ENCODE measurements at regions not wholly inside any gene's neighbourhood (a gene's known extent, or its start where the extent isn't known, plus 50 kb on each side); places are given as distances from the start of the nearest gene placed in this dataset.

DNA sequence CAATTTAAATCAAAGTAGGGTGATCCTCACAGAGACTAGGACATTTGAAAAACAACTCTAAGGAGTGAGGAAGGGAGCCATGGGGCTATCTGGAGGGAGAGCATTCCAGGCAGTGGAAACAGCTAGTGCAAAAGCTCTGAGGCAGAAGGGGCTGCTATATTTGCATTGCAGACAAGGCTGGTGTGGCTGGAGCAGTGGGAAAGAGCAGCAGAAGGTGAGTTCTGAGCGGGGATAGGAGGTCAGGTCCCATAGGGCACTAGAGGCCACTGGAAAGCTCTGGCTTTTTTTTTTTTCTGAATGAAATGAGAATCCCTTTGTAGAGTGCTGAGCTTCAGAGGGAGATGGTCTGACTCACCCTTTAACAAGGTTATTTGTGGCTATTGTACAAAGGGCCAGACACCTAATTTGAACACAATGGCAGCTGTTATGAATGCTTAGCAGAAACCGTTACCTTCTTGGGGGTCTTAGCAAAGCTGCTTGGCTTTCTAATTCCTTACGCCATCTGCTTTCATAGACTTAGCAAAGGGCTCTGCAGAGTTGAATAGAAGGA, 291.6 kb downstream of the BUD13 start:
- WGBS, result 70% methylated on average over 3 of the region's 3 CpGs
- Histone ChIP-seq H3K4me1 (ENCODE audit: control insufficient read depth in 2 of 2, insufficient read depth in 2 of 2, low read length in 2 of 2) (no peaks in the 10 kb centered on the region), H3K4me3 (ENCODE audit: low read length in 2 of 2) (no peak overlapping the region), H3K36me3 (ENCODE audit: control insufficient read depth in 2 of 2, insufficient read depth in 2 of 2, low read length in 1 of 2) (no peaks in the 10 kb centered on the region), H3K9me3 (ENCODE audit: control insufficient read depth in 2 of 2, insufficient read depth in 1 of 2, low read length in 1 of 2) (no peaks in the 10 kb centered on the region), H3K27me3 (ENCODE audit: control insufficient read depth in 2 of 2, insufficient read depth in 1 of 2, low read length in 1 of 2) (no peaks in the 10 kb centered on the region), H3K27ac (ENCODE audit: low read depth in 1 of 2, low read length in 1 of 2) (no peak overlapping the region)
- no peak for DNase-seq (ENCODE audit: low read depth in 6 of 9, low spot score in 9 of 9)

DNA sequence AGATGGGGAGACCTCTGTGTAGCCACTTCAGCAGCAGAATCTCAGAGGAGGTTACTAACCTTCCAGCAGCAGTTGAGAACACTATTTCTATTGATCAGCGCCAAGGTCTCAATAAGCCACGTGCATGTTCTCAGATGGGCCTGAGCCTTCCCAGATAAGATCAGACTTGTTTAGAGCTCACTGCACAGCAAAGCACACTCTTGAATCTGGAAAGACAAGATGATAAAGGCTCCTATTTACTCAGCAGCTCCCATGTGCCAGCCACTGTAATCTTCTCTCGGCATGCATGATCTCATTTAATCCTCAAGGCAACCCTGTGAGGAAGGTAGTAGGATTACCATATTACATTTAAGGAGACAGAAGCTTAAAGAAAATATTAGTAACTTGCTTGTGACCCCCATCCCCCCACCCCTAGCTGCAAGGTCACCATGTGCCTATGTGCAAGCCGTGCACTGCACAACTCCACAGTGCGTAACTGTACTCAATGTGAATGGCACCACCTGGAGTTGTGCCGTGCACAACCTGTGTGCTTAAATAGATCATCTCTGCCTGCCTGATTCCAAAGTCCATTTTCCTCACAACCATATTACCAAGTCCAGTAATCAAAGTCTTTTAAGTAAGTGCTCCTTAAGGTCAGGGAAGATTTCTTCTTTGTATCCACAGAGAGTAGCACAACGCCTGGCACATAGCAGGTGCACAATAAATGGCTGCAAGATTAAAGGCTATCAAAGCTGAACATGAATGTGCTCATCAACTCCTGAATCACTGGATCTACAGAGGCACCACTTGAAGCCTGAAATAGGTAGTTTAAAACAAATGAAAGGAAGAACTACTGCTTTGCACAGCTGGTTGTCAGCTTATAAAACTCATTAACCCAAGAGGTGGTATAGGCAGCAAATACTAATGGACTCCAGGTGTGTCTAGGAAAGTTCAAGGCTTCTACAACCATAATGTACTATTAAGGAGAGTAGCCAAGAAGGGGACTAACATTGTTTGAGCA, 293.8 kb downstream of the BUD13 start:
- no peaks in the 10 kb centered on the region for H3K9me3 ChIP-seq (ENCODE audit: control insufficient read depth in 2 of 2, insufficient read depth in 1 of 2, low read length in 1 of 2)
- H3K4me1 ChIP-seq (ENCODE audit: control insufficient read depth in 2 of 2, insufficient read depth in 2 of 2, low read length in 2 of 2), result no peaks in the 10 kb centered on the region
- H3K36me3 ChIP-seq (ENCODE audit: control insufficient read depth in 2 of 2, insufficient read depth in 2 of 2, low read length in 1 of 2), result no peaks in the 10 kb centered on the region
- WGBS, result 89% methylated on average over 7 of the region's 7 CpGs
- no peak for DNase-seq (ENCODE audit: low read depth in 6 of 9, low spot score in 9 of 9)
- H3K27ac ChIP-seq (ENCODE audit: low read depth in 1 of 2, low read length in 1 of 2), result no peak overlapping the region
- peaks cover 0 to under 1% of the 10 kb centered on the region in 2 donors for H3K27me3 ChIP-seq (ENCODE audit: control insufficient read depth in 2 of 2, insufficient read depth in 1 of 2, low read length in 1 of 2)
- no peak overlapping the region for H3K4me3 ChIP-seq (ENCODE audit: low read length in 2 of 2)

- DNase-seq (ENCODE audit: low read depth in 6 of 9, low spot score in 9 of 9), result no peak
- Histone ChIP-seq H3K27me3 (ENCODE audit: control insufficient read depth in 2 of 2, insufficient read depth in 1 of 2, low read length in 1 of 2) (peaks cover 0 to 3% of the 10 kb centered on the region in 2 donors), H3K36me3 (ENCODE audit: control insufficient read depth in 2 of 2, insufficient read depth in 2 of 2, low read length in 1 of 2) (no peaks in the 10 kb centered on the region), H3K4me3 (ENCODE audit: low read length in 2 of 2) (no peak overlapping the region), H3K4me1 (ENCODE audit: control insufficient read depth in 2 of 2, insufficient read depth in 2 of 2, low read length in 2 of 2) (no peaks in the 10 kb centered on the region), H3K27ac (ENCODE audit: low read depth in 1 of 2, low read length in 1 of 2) (no peak overlapping the region), H3K9me3 (ENCODE audit: control insufficient read depth in 2 of 2, insufficient read depth in 1 of 2, low read length in 1 of 2) (no peaks in the 10 kb centered on the region)
- WGBS, result 84% methylated on average over 8 of the region's 8 CpGs
Measured at GRCh38 chr11:116478205-116478604, 294.6 kb downstream of the BUD13 start.

- no peak overlapping the region for H3K27ac ChIP-seq (ENCODE audit: low read depth in 1 of 2, low read length in 1 of 2)
- H3K36me3 ChIP-seq (ENCODE audit: control insufficient read depth in 2 of 2, insufficient read depth in 2 of 2, low read length in 1 of 2), result no peaks in the 10 kb centered on the region
- 35% methylated on average over 3 of the region's 3 CpGs for WGBS
Measured at GRCh38 chr11:116473790-116474346, 298.9 kb downstream of the BUD13 start.

DNA sequence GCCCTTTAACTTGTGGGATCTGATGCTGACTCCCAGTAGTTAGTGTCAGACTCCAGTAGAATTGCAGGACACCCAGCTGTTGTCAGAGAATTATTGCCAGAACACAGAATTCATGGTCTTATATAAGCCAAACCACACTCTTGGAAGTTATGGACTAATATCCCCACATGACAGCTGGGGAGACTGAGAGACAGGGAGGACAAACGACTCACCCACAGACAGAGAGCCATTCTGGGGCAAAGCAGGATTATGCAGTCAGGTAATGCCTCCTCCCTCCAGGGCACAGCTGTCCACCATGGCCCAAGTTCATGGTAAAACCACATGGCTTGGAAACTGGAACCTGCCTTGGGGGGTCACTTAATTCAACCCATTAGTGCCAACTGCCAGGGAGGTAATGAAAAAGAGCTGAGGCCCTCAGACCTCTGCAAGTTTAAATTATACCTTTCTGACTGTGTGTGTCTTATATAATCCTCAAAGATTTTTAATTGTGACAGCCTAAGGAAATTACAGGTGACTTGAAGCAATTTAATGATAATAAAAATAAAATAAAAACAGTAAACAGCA, 299.5 kb downstream of the BUD13 start:
- DNase-seq (ENCODE audit: low read depth in 6 of 9, low spot score in 9 of 9), result no peak
- Histone ChIP-seq H3K4me1 (ENCODE audit: control insufficient read depth in 2 of 2, insufficient read depth in 2 of 2, low read length in 2 of 2) (no peaks in the 10 kb centered on the region), H3K9me3 (ENCODE audit: control insufficient read depth in 2 of 2, insufficient read depth in 1 of 2, low read length in 1 of 2) (no peaks in the 10 kb centered on the region), H3K27ac (ENCODE audit: low read depth in 1 of 2, low read length in 1 of 2) (no peak overlapping the region), H3K36me3 (ENCODE audit: control insufficient read depth in 2 of 2, insufficient read depth in 2 of 2, low read length in 1 of 2) (no peaks in the 10 kb centered on the region), H3K27me3 (ENCODE audit: control insufficient read depth in 2 of 2, insufficient read depth in 1 of 2, low read length in 1 of 2) (peaks cover 0 to 3% of the 10 kb centered on the region in 2 donors), H3K4me3 (ENCODE audit: low read length in 2 of 2) (no peak overlapping the region)
- WGBS, result 28% methylated on average over 1 of the region's 1 CpG

More at GRCh38 chr11:116473790-116474346, 298.9 kb downstream of the BUD13 start:
- DNase-seq (ENCODE audit: low read depth in 6 of 9, low spot score in 9 of 9), result no peak
- Histone ChIP-seq H3K27me3 (ENCODE audit: control insufficient read depth in 2 of 2, insufficient read depth in 1 of 2, low read length in 1 of 2) (peaks cover 0 to 3% of the 10 kb centered on the region in 2 donors), H3K4me1 (ENCODE audit: control insufficient read depth in 2 of 2, insufficient read depth in 2 of 2, low read length in 2 of 2) (no peaks in the 10 kb centered on the region), H3K9me3 (ENCODE audit: control insufficient read depth in 2 of 2, insufficient read depth in 1 of 2, low read length in 1 of 2) (no peaks in the 10 kb centered on the region), H3K4me3 (ENCODE audit: low read length in 2 of 2) (no peak overlapping the region)

DNA sequence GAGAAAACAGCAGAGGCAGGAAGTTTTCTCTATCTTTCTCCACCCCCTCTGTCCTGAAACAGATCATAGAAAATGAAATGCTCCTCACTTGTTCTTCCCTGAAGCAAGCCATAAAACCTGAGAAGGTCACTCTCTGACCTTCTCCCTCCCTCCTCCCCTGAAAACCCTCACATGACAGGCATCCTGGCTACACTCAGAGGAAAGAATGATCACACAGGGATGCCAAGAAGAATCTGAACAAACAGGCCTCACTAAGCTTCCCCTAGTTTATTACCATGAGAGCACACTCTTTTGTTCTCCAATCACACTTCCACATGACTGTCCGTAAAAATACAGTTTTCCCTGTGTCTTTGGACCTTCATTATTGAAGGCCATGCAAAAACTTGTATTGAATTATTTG, 300.1 kb downstream of the BUD13 start:
- H3K4me3 ChIP-seq (ENCODE audit: low read length in 2 of 2), result no peak overlapping the region
- H3K36me3 ChIP-seq (ENCODE audit: control insufficient read depth in 2 of 2, insufficient read depth in 2 of 2, low read length in 1 of 2), result no peaks in the 10 kb centered on the region
- no peaks in the 10 kb centered on the region for H3K4me1 ChIP-seq (ENCODE audit: control insufficient read depth in 2 of 2, insufficient read depth in 2 of 2, low read length in 2 of 2)
- H3K9me3 ChIP-seq (ENCODE audit: control insufficient read depth in 2 of 2, insufficient read depth in 1 of 2, low read length in 1 of 2), result no peaks in the 10 kb centered on the region
- H3K27me3 ChIP-seq (ENCODE audit: control insufficient read depth in 2 of 2, insufficient read depth in 1 of 2, low read length in 1 of 2), result peaks cover 0 to 3% of the 10 kb centered on the region in 2 donors
- no peak for DNase-seq (ENCODE audit: low read depth in 6 of 9, low spot score in 9 of 9)
- 66% methylated on average over 1 of the region's 1 CpG for WGBS
- H3K27ac ChIP-seq (ENCODE audit: low read depth in 1 of 2, low read length in 1 of 2), result no peak overlapping the region

GRCh38 chr11:116471608-116472256, 301.1 kb downstream of the BUD13 start:
- Histone ChIP-seq H3K27me3 (ENCODE audit: control insufficient read depth in 2 of 2, insufficient read depth in 1 of 2, low read length in 1 of 2) (peaks cover 0 to 3% of the 10 kb centered on the region in 2 donors), H3K4me3 (ENCODE audit: low read length in 2 of 2) (no peak overlapping the region), H3K4me1 (ENCODE audit: control insufficient read depth in 2 of 2, insufficient read depth in 2 of 2, low read length in 2 of 2) (no peaks in the 10 kb centered on the region), H3K9me3 (ENCODE audit: control insufficient read depth in 2 of 2, insufficient read depth in 1 of 2, low read length in 1 of 2) (no peaks in the 10 kb centered on the region), H3K27ac (ENCODE audit: low read depth in 1 of 2, low read length in 1 of 2) (no peak overlapping the region), H3K36me3 (ENCODE audit: control insufficient read depth in 2 of 2, insufficient read depth in 2 of 2, low read length in 1 of 2) (no peaks in the 10 kb centered on the region)
- DNase-seq (ENCODE audit: low read depth in 6 of 9, low spot score in 9 of 9), result no peak
- 92% methylated on average over 3 of the region's 3 CpGs for WGBS

DNA sequence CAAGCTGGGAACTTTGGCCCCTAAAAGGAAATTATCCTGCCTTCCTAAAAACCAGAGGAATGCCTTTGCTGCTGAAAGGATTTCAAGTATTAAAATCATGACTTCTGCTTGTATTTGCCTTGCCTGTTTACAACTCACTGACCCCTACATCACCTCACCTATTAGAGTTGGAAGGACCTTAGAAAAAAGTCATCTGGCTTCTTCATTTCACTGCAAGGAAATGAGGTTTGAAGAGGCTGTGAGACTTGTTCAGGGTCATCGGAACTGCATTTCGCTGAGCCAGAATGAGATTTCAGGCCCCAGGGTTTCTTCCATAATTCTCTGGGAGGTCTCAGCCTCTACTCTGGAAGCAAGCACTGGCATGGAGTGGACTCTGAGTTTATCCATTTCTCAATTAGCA, 304.1 kb downstream of the BUD13 start:
- 82% methylated on average over 2 of the region's 2 CpGs for whole genome bisulfite sequencing
- H3K4me3 ChIP-seq (ENCODE audit: low read length in 2 of 2), result no peak overlapping the region
- no peaks in the 10 kb centered on the region for H3K36me3 ChIP-seq (ENCODE audit: control insufficient read depth in 2 of 2, insufficient read depth in 2 of 2, low read length in 1 of 2)
- H3K27ac ChIP-seq (ENCODE audit: low read depth in 1 of 2, low read length in 1 of 2), result no peak overlapping the region
- no peak for DNase-seq (ENCODE audit: low read depth in 6 of 9, low spot score in 9 of 9)
- H3K9me3 ChIP-seq (ENCODE audit: control insufficient read depth in 2 of 2, insufficient read depth in 1 of 2, low read length in 1 of 2), result no peaks in the 10 kb centered on the region
- H3K27me3 ChIP-seq (ENCODE audit: control insufficient read depth in 2 of 2, insufficient read depth in 1 of 2, low read length in 1 of 2), result peaks cover 0 to under 1% of the 10 kb centered on the region in 2 donors
- H3K4me1 ChIP-seq (ENCODE audit: control insufficient read depth in 2 of 2, insufficient read depth in 2 of 2, low read length in 2 of 2), result no peaks in the 10 kb centered on the region

Data from thymus (tissue), 11 donors.